HEK293 (cell line): ENCODE measurements at regions not wholly inside any gene's neighbourhood (a gene's known extent, or its start where the extent isn't known, plus 50 kb on each side); places are given as distances from the start of the nearest gene placed in this dataset.

Experiments
- CTCF ChIA-PET: fragments of 350-600 bp; formaldehyde crosslinking; extraction: SDS; loops from one replicate; lab custom pipeline; 2021; ENCODE audit warnings: antibody characterized with exemption; lab: Yijun Ruan, JAX
- POLR2A ChIA-PET: fragments of 300-600 bp; formaldehyde crosslinking; extraction: SDS; loops from one replicate; lab custom pipeline; 2020; ENCODE audit warnings: antibody characterized with exemption, inconsistent platforms; lab: Yijun Ruan, JAX
- H3K27ac ChIP-seq: fragments of 200-500 bp; sonication (Bioruptor generic); 2 replicates; pipeline ENCODE4 v1.5.1; 2014; ENCODE audit warnings: low read depth, low read length, control low read depth, inconsistent platforms; ENCODE audit errors: extremely low read depth
- H3K36me3 ChIP-seq, 2 experiments: fragments of 200-500 bp in 1 of 2; sonication (Bioruptor generic) in 1 of 2; 1 replicate in 1 of 2; 2 replicates in 1 of 2; pipeline ENCODE4 v1.5.1; 2014 to 2017; ENCODE audit warnings: inconsistent platforms in 2 of 2, low read length in 2 of 2; ENCODE audit not compliant: control insufficient read depth in 2 of 2, insufficient read depth in 1 of 2
- H3K4me1 ChIP-seq: fragments of 200-500 bp; sonication (Bioruptor generic); 2 replicates; pipeline ENCODE4 v1.5.1; 2014; ENCODE audit warnings: mild to moderate bottlenecking, low read length, inconsistent platforms; ENCODE audit not compliant: control insufficient read depth, insufficient read depth
- H3K4me3 ChIP-seq: 2 replicates; pipeline ENCODE4 v1.5.1; 2011; ENCODE audit warnings: low read depth, mild to moderate bottlenecking, control low read depth, low read length, moderate library complexity
- H3K9me3 ChIP-seq: fragments of 200-500 bp; sonication (Bioruptor generic); 2 replicates; pipeline ENCODE4 v1.5.1; 2014; ENCODE audit warnings: low read depth, low read length, inconsistent platforms; ENCODE audit not compliant: control insufficient read depth, insufficient read depth
- ATF2 ChIP-seq: fragments of 450-650 bp; formaldehyde crosslinking; IDR thresholded peaks from 2 replicates; pipeline ENCODE4 v1.5.1; 2016; ENCODE audit warnings: missing biosample characterization, missing genetic modification characterization, low read depth
- KLF7 ChIP-seq: fragments of 450-650 bp; formaldehyde crosslinking; IDR thresholded peaks from 2 replicates; pipeline ENCODE4 v1.5.1; 2016; ENCODE audit warnings: missing biosample characterization, missing genetic modification characterization, borderline replicate concordance
- ZEB2 ChIP-seq: fragments of 450-650 bp; formaldehyde crosslinking; IDR thresholded peaks from 2 replicates; pipeline ENCODE4 v1.5.1; 2016; ENCODE audit warnings: missing biosample characterization, missing genetic modification characterization
- ZIC2 ChIP-seq: fragments of 450-650 bp; formaldehyde crosslinking; IDR thresholded peaks from 2 replicates; pipeline ENCODE4 v1.5.1; 2016; ENCODE audit warnings: missing biosample characterization, missing genetic modification characterization
- ZNF174 ChIP-seq: fragments of 450-650 bp; formaldehyde crosslinking; IDR thresholded peaks from 2 replicates; pipeline ENCODE4 v1.5.0; 2017; ENCODE audit warnings: missing biosample characterization, mild to moderate bottlenecking, missing genetic modification characterization
- ZNF280D ChIP-seq: fragments of 450-650 bp; formaldehyde crosslinking; IDR thresholded peaks from 2 replicates; pipeline ENCODE4 v1.5.1; 2016; ENCODE audit warnings: missing biosample characterization, missing genetic modification characterization
- ZNF350 ChIP-seq: fragments of 450-650 bp; formaldehyde crosslinking; IDR thresholded peaks from 2 replicates; pipeline ENCODE4 v1.5.0; 2017; ENCODE audit warnings: missing biosample characterization, mild to moderate bottlenecking, missing genetic modification characterization
- ZNF449 ChIP-seq: fragments of 450-650 bp; formaldehyde crosslinking; IDR thresholded peaks from 2 replicates; pipeline ENCODE4 v1.5.1; 2017; ENCODE audit warnings: missing biosample characterization, mild to moderate bottlenecking, missing genetic modification characterization, moderate library complexity
- ZNF544 ChIP-seq: fragments of 450-650 bp; formaldehyde crosslinking; IDR thresholded peaks from 2 replicates; pipeline ENCODE4 v1.5.0; 2017; ENCODE audit warnings: missing biosample characterization, missing genetic modification characterization
- ZNF548 ChIP-seq: fragments of 450-650 bp; formaldehyde crosslinking; IDR thresholded peaks from 2 replicates; pipeline ENCODE4 v1.5.1; 2016; ENCODE audit warnings: missing biosample characterization, missing genetic modification characterization
- ZNF621 ChIP-seq: fragments of 450-650 bp; formaldehyde crosslinking; IDR thresholded peaks from 2 replicates; pipeline ENCODE4 v1.5.1; 2017; ENCODE audit warnings: missing biosample characterization, missing genetic modification characterization
- ZNF660 ChIP-seq: fragments of 450-650 bp; IDR thresholded peaks from 2 replicates; pipeline ENCODE4 v1.5.1; 2018; ENCODE audit warnings: missing biosample characterization, mild to moderate bottlenecking, missing genetic modification characterization
- ZSCAN30 ChIP-seq: fragments of 450-650 bp; IDR thresholded peaks from 2 replicates; pipeline ENCODE4 v1.5.1; 2018; ENCODE audit warnings: missing biosample characterization, mild to moderate bottlenecking, missing genetic modification characterization, moderate library complexity
- TF ChIP-seq, protein P1 (sequence below): fragments of 450-650 bp; formaldehyde crosslinking; IDR thresholded peaks from 2 replicates; pipeline ENCODE4 v1.5.1; 2016; ENCODE audit warnings: missing biosample characterization, missing genetic modification characterization
- TF ChIP-seq, protein P2 (sequence below): fragments of 450-650 bp; formaldehyde crosslinking; IDR thresholded peaks from 2 replicates; pipeline ENCODE4 v1.5.1; 2016; ENCODE audit warnings: missing biosample characterization, missing genetic modification characterization, borderline replicate concordance

GRCh38 chr11:42824067-42824466 is 487.7 kb upstream of the API5 start:
- Histone ChIP-seq H3K4me1 (no peaks in the 10 kb centered on the region), H3K27ac (no peak overlapping the region), H3K9me3 (no peaks in the 10 kb centered on the region), H3K36me3 (no peaks in the 10 kb centered on the region), H3K4me3 (no peak overlapping the region)
- CTCF ChIA-PET, result no interaction called here
- TF ChIP-seq, protein P1, sequence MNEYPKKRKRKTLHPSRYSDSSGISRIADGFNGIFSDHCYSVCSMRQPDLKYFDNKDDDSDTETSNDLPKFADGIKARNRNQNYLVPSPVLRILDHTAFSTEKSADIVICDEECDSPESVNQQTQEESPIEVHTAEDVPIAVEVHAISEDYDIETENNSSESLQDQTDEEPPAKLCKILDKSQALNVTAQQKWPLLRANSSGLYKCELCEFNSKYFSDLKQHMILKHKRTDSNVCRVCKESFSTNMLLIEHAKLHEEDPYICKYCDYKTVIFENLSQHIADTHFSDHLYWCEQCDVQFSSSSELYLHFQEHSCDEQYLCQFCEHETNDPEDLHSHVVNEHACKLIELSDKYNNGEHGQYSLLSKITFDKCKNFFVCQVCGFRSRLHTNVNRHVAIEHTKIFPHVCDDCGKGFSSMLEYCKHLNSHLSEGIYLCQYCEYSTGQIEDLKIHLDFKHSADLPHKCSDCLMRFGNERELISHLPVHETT (tag by site-specific recombination), result no peak
- no peak for TF ChIP-seq ZNF174
- no peak for TF ChIP-seq ZNF350 (tag by site-specific recombination)
- no peak for TF ChIP-seq ATF2 (tag by site-specific recombination)
- no peak for TF ChIP-seq ZNF548 (tag by site-specific recombination)
- no peak for TF ChIP-seq ZEB2 (tag by site-specific recombination)
- TF ChIP-seq ZNF544, result no peak
- no peak for TF ChIP-seq KLF7 (tag by site-specific recombination)
- no peak for TF ChIP-seq ZNF621 (tag by site-specific recombination)
- TF ChIP-seq ZSCAN30 (tag by site-specific recombination), result no peak
- no peak for TF ChIP-seq ZNF449 (tag by site-specific recombination)
- TF ChIP-seq, protein P2, sequence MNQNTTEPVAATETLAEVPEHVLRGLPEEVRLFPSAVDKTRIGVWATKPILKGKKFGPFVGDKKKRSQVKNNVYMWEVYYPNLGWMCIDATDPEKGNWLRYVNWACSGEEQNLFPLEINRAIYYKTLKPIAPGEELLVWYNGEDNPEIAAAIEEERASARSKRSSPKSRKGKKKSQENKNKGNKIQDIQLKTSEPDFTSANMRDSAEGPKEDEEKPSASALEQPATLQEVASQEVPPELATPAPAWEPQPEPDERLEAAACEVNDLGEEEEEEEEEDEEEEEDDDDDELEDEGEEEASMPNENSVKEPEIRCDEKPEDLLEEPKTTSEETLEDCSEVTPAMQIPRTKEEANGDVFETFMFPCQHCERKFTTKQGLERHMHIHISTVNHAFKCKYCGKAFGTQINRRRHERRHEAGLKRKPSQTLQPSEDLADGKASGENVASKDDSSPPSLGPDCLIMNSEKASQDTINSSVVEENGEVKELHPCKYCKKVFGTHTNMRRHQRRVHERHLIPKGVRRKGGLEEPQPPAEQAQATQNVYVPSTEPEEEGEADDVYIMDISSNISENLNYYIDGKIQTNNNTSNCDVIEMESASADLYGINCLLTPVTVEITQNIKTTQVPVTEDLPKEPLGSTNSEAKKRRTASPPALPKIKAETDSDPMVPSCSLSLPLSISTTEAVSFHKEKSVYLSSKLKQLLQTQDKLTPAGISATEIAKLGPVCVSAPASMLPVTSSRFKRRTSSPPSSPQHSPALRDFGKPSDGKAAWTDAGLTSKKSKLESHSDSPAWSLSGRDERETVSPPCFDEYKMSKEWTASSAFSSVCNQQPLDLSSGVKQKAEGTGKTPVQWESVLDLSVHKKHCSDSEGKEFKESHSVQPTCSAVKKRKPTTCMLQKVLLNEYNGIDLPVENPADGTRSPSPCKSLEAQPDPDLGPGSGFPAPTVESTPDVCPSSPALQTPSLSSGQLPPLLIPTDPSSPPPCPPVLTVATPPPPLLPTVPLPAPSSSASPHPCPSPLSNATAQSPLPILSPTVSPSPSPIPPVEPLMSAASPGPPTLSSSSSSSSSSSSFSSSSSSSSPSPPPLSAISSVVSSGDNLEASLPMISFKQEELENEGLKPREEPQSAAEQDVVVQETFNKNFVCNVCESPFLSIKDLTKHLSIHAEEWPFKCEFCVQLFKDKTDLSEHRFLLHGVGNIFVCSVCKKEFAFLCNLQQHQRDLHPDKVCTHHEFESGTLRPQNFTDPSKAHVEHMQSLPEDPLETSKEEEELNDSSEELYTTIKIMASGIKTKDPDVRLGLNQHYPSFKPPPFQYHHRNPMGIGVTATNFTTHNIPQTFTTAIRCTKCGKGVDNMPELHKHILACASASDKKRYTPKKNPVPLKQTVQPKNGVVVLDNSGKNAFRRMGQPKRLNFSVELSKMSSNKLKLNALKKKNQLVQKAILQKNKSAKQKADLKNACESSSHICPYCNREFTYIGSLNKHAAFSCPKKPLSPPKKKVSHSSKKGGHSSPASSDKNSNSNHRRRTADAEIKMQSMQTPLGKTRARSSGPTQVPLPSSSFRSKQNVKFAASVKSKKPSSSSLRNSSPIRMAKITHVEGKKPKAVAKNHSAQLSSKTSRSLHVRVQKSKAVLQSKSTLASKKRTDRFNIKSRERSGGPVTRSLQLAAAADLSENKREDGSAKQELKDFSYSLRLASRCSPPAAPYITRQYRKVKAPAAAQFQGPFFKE (tag by site-specific recombination), result no peak
- no peak for TF ChIP-seq ZNF660 (tag by site-specific recombination)
- TF ChIP-seq ZNF280D (tag by site-specific recombination), result no peak
- no peak for TF ChIP-seq ZIC2 (tag by site-specific recombination)
- POLR2A ChIA-PET, result no interaction called here
